Karpas-422 (cell line): ENCODE measurements at regions not wholly inside any gene's neighbourhood (a gene's known extent, or its start where the extent isn't known, plus 50 kb on each side); places are given as distances from the start of the nearest gene placed in this dataset.

Experiments used
- DNase-seq: peaks from one replicate; pipeline ENCODE4 v3.0.0-alpha.2; 2015
- H2AFZ ChIP-seq: fragments of 200-600 bp; sonication (generic); 2 replicates; pipeline ENCODE4 v1.6.1; 2014; ENCODE audit warnings: antibody characterized with exemption, low read length, mixed read lengths
- H3K27ac ChIP-seq: fragments of 200-600 bp; sonication (generic); 2 replicates; pipeline ENCODE4 v1.5.1; 2014; ENCODE audit warnings: mild to moderate bottlenecking, low read length, moderate library complexity
- H3K27me3 ChIP-seq: fragments of 200-600 bp; sonication (generic); 2 replicates; pipeline ENCODE4 v1.6.1; 2014; ENCODE audit warnings: low read length, mixed read lengths
- H3K36me3 ChIP-seq: fragments of 200-600 bp; sonication (generic); 2 replicates; pipeline ENCODE4 v1.6.1; 2014; ENCODE audit warnings: low read length, mixed read lengths; ENCODE audit not compliant: insufficient read depth
- H3K4me1 ChIP-seq: fragments of 200-600 bp; sonication (generic); 2 replicates; pipeline ENCODE4 v1.6.1; 2014; ENCODE audit warnings: mild to moderate bottlenecking, low read length, mixed read lengths
- H3K4me2 ChIP-seq: fragments of 200-600 bp; sonication (generic); 2 replicates; pipeline ENCODE4 v1.6.1; 2014; ENCODE audit warnings: low read length, low read depth, mild to moderate bottlenecking; ENCODE audit not compliant: poor library complexity, severe bottlenecking
- H3K4me3 ChIP-seq: fragments of 200-600 bp; sonication (generic); 2 replicates; pipeline ENCODE4 v1.5.1; 2014; ENCODE audit warnings: mild to moderate bottlenecking, antibody characterized with exemption, low read length, mixed read lengths
- H3K79me2 ChIP-seq: fragments of 200-600 bp; sonication (generic); 2 replicates; pipeline ENCODE4 v1.6.1; 2014; ENCODE audit warnings: mild to moderate bottlenecking, low read length, mixed read lengths
- H3K9ac ChIP-seq: fragments of 200-600 bp; sonication (generic); 2 replicates; pipeline ENCODE4 v1.6.0; 2014; ENCODE audit warnings: low read length
- H3K9me2 ChIP-seq: fragments of 200-600 bp; sonication (generic), shearing (Covaris generic); replicated peaks from 2 replicates; pipeline ENCODE4 v1.6.0; 2014; ENCODE audit warnings: mild to moderate bottlenecking, low read length, moderate library complexity; ENCODE audit not compliant: insufficient read depth
- H3K9me3 ChIP-seq: fragments of 300-700, 200-600 bp; sonication (generic); 2 replicates; pipeline ENCODE4 v1.6.1; 2014; ENCODE audit warnings: low read length, mixed read lengths
- H4K20me1 ChIP-seq: fragments of 200-600 bp; sonication (generic); 2 replicates; pipeline ENCODE4 v1.6.1; 2014; ENCODE audit warnings: mild to moderate bottlenecking, antibody characterized with exemption, low read length, low read depth; ENCODE audit not compliant: insufficient read depth

DNA sequence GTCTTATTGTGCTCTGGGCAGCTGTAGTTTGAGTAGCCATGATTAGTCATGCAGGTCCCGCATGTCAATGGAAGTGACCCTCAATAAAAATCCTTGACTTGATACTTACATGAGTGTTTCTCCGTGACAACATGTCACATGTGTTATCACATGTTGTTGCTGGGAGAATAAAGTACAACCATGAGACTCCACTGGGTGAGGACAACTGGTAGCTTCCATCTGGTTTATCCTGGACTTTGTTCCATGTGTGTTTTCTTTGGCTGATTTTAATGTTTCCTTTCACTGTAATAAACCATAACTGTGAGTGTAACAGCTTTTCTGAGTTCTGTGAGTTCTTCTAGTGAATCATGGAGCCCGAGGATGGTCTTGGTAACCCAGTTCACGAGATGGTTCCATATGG, 63.1 kb upstream of the NDN start:
- H3K4me2 ChIP-seq = no peak overlapping the region
- no peaks in the 10 kb centered on the region for H3K36me3 ChIP-seq
- H3K9ac ChIP-seq = no peak overlapping the region
- no peaks in the 10 kb centered on the region for H4K20me1 ChIP-seq
- H3K4me3 ChIP-seq = no peak overlapping the region
- DNase-seq = no peak
- no peaks in the 10 kb centered on the region for H3K9me2 ChIP-seq
- H3K4me1 ChIP-seq = no peaks in the 10 kb centered on the region
- peaks cover 23% of the 10 kb centered on the region for H3K9me3 ChIP-seq
- no peaks in the 10 kb centered on the region for H3K79me2 ChIP-seq
- no peak overlapping the region for H2AFZ ChIP-seq
- H3K27me3 ChIP-seq = no peaks in the 10 kb centered on the region
- no peak overlapping the region for H3K27ac ChIP-seq

DNA sequence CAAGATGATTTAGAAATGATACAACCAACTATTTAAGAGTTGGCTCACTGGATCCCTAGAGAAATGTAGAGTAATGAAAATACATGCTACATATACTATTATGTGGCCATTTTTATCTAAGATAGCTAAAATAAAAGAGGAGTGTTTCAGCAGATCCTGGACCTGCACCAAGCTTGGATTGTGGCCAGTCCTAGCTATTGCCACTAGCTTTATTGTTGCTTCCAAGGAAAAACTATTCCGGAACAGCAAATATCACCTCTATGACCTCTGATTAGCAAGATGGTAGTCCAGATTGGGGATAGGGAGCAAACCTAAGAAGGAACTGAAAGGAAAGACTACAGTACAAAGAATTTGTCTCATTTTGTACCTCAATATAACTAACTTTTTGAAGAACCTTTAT, 63.7 kb upstream of the NDN start:
- H3K27ac ChIP-seq = no peak overlapping the region
- H3K9me3 ChIP-seq = peaks cover 28% of the 10 kb centered on the region
- no peak overlapping the region for H3K4me3 ChIP-seq
- H3K4me1 ChIP-seq = no peaks in the 10 kb centered on the region
- no peak overlapping the region for H3K9ac ChIP-seq
- no peaks in the 10 kb centered on the region for H3K27me3 ChIP-seq
- no peaks in the 10 kb centered on the region for H3K79me2 ChIP-seq
- DNase-seq = no peak
- no peaks in the 10 kb centered on the region for H4K20me1 ChIP-seq
- H3K36me3 ChIP-seq = no peaks in the 10 kb centered on the region
- no peak overlapping the region for H3K4me2 ChIP-seq
- H3K9me2 ChIP-seq = no peaks in the 10 kb centered on the region
- H2AFZ ChIP-seq = no peak overlapping the region

DNA sequence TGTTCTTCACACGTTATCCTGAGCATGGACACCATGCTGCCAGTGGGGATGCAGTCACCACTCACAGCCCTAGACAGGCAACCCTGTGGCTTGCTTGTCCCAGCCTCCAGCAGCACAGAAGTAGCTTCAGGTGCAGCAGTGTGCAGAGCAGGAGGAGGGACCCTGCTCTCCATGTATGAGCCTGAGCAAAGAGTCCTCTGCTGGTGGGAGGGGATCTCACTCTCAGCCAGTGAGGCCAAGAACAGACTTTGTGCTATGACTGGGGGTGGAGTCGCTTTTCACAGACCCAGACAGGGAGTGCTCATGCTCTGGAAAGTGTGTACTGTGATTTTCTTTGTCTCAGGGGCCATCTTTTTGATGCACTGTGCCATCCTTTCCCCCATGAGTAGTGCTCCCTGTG, 66.1 kb upstream of the NDN start:
- no peaks in the 10 kb centered on the region for H3K36me3 ChIP-seq
- no peaks in the 10 kb centered on the region for H3K9me2 ChIP-seq
- H4K20me1 ChIP-seq = no peaks in the 10 kb centered on the region
- no peak for DNase-seq
- no peaks in the 10 kb centered on the region for H3K79me2 ChIP-seq
- H3K27me3 ChIP-seq = no peaks in the 10 kb centered on the region
- no peak overlapping the region for H3K9ac ChIP-seq
- H3K4me2 ChIP-seq = no peak overlapping the region
- no peak overlapping the region for H3K4me3 ChIP-seq
- H3K4me1 ChIP-seq = no peaks in the 10 kb centered on the region
- no peak overlapping the region for H3K27ac ChIP-seq
- peaks cover 43% of the 10 kb centered on the region for H3K9me3 ChIP-seq
- no peak overlapping the region for H2AFZ ChIP-seq

DNA sequence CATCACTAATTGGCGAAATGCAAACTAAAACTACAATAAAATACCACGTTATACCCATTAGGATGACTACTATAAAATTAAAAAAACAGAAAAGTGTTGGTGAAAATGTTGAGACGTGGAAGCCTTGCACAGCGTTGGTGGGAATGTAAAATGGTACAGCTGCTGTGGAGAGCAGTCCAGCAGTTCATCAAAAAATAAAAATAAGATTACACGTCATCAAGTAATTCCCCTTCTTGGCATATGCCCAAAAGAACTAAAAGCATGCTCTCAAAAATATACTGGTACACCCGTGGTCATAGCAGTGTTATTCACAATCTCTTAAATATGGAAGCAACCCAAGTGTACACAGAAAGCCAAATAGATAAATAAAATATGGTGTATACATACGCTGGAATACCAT, 71.8 kb upstream of the NDN start:
- H3K4me1 ChIP-seq = no peaks in the 10 kb centered on the region
- no peak for DNase-seq
- H3K27ac ChIP-seq = no peak overlapping the region
- no peaks in the 10 kb centered on the region for H3K79me2 ChIP-seq
- no peak overlapping the region for H2AFZ ChIP-seq
- no peak overlapping the region for H3K4me2 ChIP-seq
- no peak overlapping the region for H3K4me3 ChIP-seq
- H3K9me2 ChIP-seq = no peaks in the 10 kb centered on the region; the same call in 1 of the 2 replicates
- H3K27me3 ChIP-seq = no peaks in the 10 kb centered on the region
- H3K9ac ChIP-seq = no peak overlapping the region
- H3K9me3 ChIP-seq = peaks cover 34% of the 10 kb centered on the region
- no peaks in the 10 kb centered on the region for H4K20me1 ChIP-seq
- no peaks in the 10 kb centered on the region for H3K36me3 ChIP-seq

DNA sequence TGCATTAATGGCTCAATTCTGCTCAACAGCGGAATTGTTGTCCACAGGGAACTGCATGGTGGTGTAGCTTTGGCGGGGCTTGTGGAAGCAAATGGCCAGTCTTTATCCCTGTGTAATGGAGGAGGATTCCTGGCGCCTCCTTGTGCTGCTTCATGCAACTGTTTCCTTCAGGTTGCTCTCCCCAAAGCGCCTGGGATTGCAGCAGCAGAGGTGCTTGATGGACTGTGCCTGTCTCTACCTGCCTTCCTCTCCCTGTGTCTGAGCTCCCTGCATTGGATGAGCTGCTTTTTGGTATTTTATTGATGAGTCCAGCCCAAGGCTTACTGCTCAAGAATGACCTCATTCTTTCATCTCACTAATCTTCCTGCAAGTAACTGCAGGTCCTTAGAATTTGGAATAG, 72.9 kb upstream of the NDN start:
- Histone ChIP-seq H3K27me3 (no peaks in the 10 kb centered on the region), H3K79me2 (no peaks in the 10 kb centered on the region), H3K4me2 (no peak overlapping the region)

DNA sequence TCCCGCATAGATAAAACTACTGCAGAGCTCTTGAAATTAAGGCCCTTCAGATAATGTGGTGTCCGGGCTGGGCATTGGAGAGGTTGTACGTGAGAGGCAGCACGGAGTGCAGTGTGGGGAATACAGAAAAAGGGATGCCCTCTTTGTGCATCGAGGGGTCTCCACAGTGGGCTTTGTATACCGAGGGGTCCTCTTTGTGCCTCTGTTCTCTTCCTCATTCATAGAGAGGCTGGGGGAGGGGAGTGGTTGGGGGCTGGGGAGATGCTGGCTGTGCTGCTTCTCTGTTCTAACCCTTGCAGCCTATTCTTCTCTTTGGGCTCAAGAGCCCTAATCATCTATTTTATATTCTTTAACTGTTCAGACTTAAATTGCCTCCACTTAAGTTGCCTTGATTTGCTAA, 74.3 kb upstream of the NDN start:
- no peak overlapping the region for H3K4me3 ChIP-seq

More for the DNA sequence above, 72.9 kb upstream of the NDN start:
- 0 out of 2 replicates have a peak, but pooled peaks cover 2% of the 10 kb centered on the region for H3K36me3 ChIP-seq
- peaks cover 39% of the 10 kb centered on the region for H3K9me3 ChIP-seq
- H3K9me2 ChIP-seq = no peaks in the 10 kb centered on the region; the same call in 1 of the 2 replicates
- DNase-seq = no peak
- no peak overlapping the region for H2AFZ ChIP-seq
- H3K9ac ChIP-seq = no peak overlapping the region
- no peak overlapping the region for H3K4me3 ChIP-seq
- no peaks in the 10 kb centered on the region for H4K20me1 ChIP-seq
- H3K27ac ChIP-seq = no peak overlapping the region
- no peaks in the 10 kb centered on the region for H3K4me1 ChIP-seq

DNA sequence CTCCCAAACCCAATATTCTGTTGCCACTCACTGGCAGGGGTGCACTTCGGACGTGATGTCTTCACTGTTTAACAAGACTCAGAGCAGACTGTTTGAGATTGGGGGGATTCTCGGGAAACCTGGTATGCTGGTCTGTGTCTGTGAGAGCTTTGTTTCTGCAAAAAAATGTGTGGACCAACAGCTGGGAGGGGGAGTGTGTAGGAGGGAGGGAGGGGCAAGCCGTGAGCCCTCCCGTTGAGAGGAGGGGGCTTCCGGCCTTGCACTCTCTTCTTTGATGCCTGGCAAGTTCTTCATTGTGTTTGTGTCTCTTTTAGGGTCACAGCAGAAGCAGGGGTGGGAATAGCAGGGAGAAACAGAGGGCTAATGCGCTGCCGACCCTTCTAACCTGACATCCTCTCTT, 74.9 kb upstream of the NDN start:
- H3K4me2 ChIP-seq = no peak overlapping the region
- H3K27me3 ChIP-seq = no peaks in the 10 kb centered on the region
- no peak overlapping the region for H3K27ac ChIP-seq
- H2AFZ ChIP-seq = no peak overlapping the region
- DNase-seq = no peak
- no peak overlapping the region for H3K4me3 ChIP-seq
- H3K4me1 ChIP-seq = no peaks in the 10 kb centered on the region
- no peak overlapping the region for H3K9ac ChIP-seq
- H3K36me3 ChIP-seq = 0 out of 2 replicates have a peak, but pooled peaks cover 2% of the 10 kb centered on the region
- H4K20me1 ChIP-seq = no peaks in the 10 kb centered on the region
- H3K79me2 ChIP-seq = no peaks in the 10 kb centered on the region
- H3K9me2 ChIP-seq = no peaks in the 10 kb centered on the region; the same call in 1 of the 2 replicates
- H3K9me3 ChIP-seq = peaks cover 27% of the 10 kb centered on the region

More for the DNA sequence above, 74.3 kb upstream of the NDN start:
- Histone ChIP-seq H4K20me1 (no peaks in the 10 kb centered on the region), H3K9me2 (no peaks in the 10 kb centered on the region; the same call in 1 of the 2 replicates), H3K36me3 (0 out of 2 replicates have a peak, but pooled peaks cover 2% of the 10 kb centered on the region), H3K9me3 (peaks cover 31% of the 10 kb centered on the region), H3K9ac (no peak overlapping the region), H3K79me2 (no peaks in the 10 kb centered on the region), H3K4me1 (no peaks in the 10 kb centered on the region), H2AFZ (no peak overlapping the region), H3K27me3 (no peaks in the 10 kb centered on the region), H3K27ac (no peak overlapping the region), H3K4me2 (no peak overlapping the region)
- DNase-seq = no peak

DNA sequence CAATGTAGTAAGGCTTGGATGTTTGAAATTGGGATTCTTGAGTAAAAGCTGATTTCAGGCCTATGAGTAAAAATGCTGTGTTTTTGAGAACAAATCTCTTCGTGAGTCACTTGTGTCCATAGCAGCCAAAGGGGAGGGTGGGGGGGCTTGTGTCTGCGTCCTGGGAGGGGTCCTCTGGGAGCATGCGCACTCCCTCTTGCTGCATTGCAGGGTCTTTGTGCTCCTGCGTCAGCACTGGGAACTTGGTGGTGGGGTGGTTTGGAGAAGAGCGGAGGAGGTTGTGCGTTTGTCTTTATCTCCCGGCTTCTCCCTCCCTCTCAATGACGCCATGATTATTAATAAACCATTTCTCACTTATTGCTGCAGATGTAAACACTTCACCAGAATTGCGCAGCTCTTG, 75.9 kb upstream of the NDN start:
- H3K9ac ChIP-seq = no peak overlapping the region
- H3K4me1 ChIP-seq = no peaks in the 10 kb centered on the region
- DNase-seq = no peak
- H3K79me2 ChIP-seq = no peaks in the 10 kb centered on the region
- no peak overlapping the region for H2AFZ ChIP-seq
- no peaks in the 10 kb centered on the region; the same call in 1 of the 2 replicates for H3K9me2 ChIP-seq
- H4K20me1 ChIP-seq = no peaks in the 10 kb centered on the region
- H3K27ac ChIP-seq = no peak overlapping the region
- H3K4me3 ChIP-seq = no peak overlapping the region
- H3K4me2 ChIP-seq = no peak overlapping the region
- peaks cover 23% of the 10 kb centered on the region for H3K9me3 ChIP-seq
- H3K27me3 ChIP-seq = no peaks in the 10 kb centered on the region
- H3K36me3 ChIP-seq = 0 out of 2 replicates have a peak, but pooled peaks cover 2% of the 10 kb centered on the region

DNA sequence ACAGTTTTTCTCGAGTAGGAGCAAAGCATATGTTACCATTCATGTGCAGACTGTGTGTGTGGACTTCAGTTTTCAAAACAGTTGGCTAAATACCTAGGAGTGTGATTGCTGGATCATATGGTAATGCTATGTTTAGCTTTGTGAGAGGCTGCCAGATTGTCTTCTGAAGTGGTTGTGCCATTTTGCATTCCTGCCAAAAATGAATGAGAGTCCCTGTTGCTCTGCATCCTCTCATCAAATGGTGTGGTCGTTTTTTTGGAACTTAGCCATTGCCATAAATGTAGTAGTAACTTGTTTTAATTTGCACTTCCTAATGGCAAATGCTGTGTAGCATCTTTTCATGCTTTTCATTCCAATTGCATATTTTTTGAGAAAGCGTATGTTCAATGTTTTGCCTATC, 77.2 kb upstream of the NDN start:
- Histone ChIP-seq H3K9me3 (peaks cover 23% of the 10 kb centered on the region), H4K20me1 (no peaks in the 10 kb centered on the region), H3K27me3 (no peaks in the 10 kb centered on the region)

More for the DNA sequence above, 77.2 kb upstream of the NDN start:
- no peak overlapping the region for H3K9ac ChIP-seq
- H2AFZ ChIP-seq = no peak overlapping the region
- no peaks in the 10 kb centered on the region for H3K79me2 ChIP-seq
- no peak for DNase-seq
- H3K4me3 ChIP-seq = no peak overlapping the region
- H3K4me2 ChIP-seq = no peak overlapping the region
- no peak overlapping the region for H3K27ac ChIP-seq
- no peaks in the 10 kb centered on the region; the same call in 1 of the 2 replicates for H3K9me2 ChIP-seq
- 0 out of 2 replicates have a peak, but pooled peaks cover 2% of the 10 kb centered on the region for H3K36me3 ChIP-seq
- no peaks in the 10 kb centered on the region for H3K4me1 ChIP-seq
